ENCODE measurements at regions not wholly inside any gene's neighbourhood (a gene's known extent, or its start where the extent isn't known, plus 50 kb on each side); places are given as distances from the start of the nearest gene placed in this dataset.

GRCh38 chrX:124502599-124502998 lies 156.2 kb downstream of the SH2D1A start (continued):
- TF ChIP-seq FOXO4 (CRISPR knock-in tag; IDR thresholded peaks at IDR 0.05), result no peak

DNA sequence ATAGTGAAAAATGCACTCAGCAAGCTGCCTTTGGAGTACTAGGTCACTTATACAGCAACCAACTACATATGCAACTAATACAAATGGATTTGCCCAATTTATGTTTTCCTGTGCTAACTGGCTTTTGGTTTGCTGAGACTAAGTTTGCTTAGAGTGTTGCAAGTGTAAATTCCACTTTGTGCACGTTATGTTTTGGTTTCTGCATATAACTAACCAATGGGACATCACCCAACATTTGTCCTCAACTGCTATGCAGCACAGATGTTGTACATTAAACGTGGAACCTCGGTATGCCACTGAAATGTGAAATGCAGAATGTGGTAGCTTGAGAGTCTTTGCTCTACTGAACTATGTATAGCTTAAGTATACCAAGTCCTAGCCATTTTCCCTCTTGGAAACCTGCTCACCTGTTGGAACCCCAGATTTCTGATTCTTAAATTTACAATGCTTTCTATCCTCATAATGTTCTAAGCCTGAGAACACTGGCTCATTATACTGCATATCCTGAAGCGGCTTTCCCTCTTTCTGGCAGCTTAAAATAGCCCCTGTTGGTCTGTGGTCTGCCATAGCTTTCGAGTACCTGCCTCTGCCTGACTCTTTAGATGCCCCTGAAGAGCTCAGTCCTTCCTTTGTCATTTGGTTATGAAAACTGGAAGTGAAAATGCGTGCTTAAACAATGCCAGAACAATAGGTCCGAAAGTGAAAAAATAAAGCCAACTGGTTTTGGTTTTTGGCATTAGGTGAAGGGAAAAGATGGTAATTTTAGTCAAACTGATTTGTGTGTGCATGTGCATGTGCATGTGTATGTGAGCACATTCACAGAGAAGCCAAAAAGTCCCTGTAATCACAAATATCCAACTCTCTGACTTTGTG lies 158.0 kb downstream of the SH2D1A start:
- Histone ChIP-seq H3K9ac (ENCODE audit: insufficient read depth in 1 of 2, low read depth in 2 of 2, low read length in 2 of 2) (no peak overlapping the region), H3K4me2 (ENCODE audit: insufficient read depth, low read length) (no peak overlapping the region), H2AFZ (ENCODE audit: low read depth, low read length) (no peak overlapping the region), H3K9me1 (ENCODE audit: control insufficient read depth, insufficient read depth, low read length) (no peaks in the 10 kb centered on the region), H3K4me3 (no peak overlapping the region), H3K4me1 (replicated peaks in 1 of 2; ENCODE audit: control insufficient read depth in 2 of 2, insufficient read depth in 2 of 2, low read length in 2 of 2) (no peaks in the 10 kb centered on the region), H3K79me2 (ENCODE audit: control insufficient read depth, insufficient read depth, low read length) (no peaks in the 10 kb centered on the region), H4K20me1 (replicated peaks; ENCODE audit: control insufficient read depth, insufficient read depth, low read length) (no peaks in the 10 kb centered on the region), H3K27me3 (ENCODE audit: control insufficient read depth in 2 of 2, insufficient read depth in 2 of 2, low read length in 2 of 2) (no peaks in the 10 kb centered on the region), H3K27ac (ENCODE audit: extremely low read depth, low read depth, low read length) (no peak overlapping the region), H3K36me3 (ENCODE audit: control insufficient read depth, insufficient read depth, low read length) (no peaks in the 10 kb centered on the region), H3K9me3 (replicated peaks; ENCODE audit: control insufficient read depth, insufficient read depth, low read depth, low read length) (no peaks in the 10 kb centered on the region)
- intact Hi-C loops (cut with micrococcal nuclease), result no loop called here
- no peak for TF ChIP-seq CSDE1 (IDR thresholded peaks at IDR 0.05)
- DNase-seq (ENCODE audit: extremely low read depth in 1 of 4, low spot score in 3 of 4) (no peak), ATAC-seq (no peak), FAIRE-seq (no peak)
- WGBS (ENCODE audit: insufficient coverage, low coverage, missing lambda C conversion rate), result 6% methylated on average over 7 of the region's 7 CpGs
- BruUV-seq (replicated peaks), result no TSS peak
- POLR2A ChIA-PET, result interaction anchor here (0.6 kb wide), 1 partner anchor 545 kb away, joined by 3 read pairs; no protein-coding TSS in a partner anchor
- CTCF ChIA-PET (ENCODE audit: low intra/inter-chr PET ratio), result no interaction called here
- in situ Hi-C loops (cut with MboI), result no loop called here

Data from K562 (cell line).